Gastrocnemius medialis (tissue), 4 donors: ENCODE measurements at regions not wholly inside any gene's neighbourhood (a gene's known extent, or its start where the extent isn't known, plus 50 kb on each side); places are given as distances from the start of the nearest gene placed in this dataset.

Source experiments
- ATAC-seq, 2 donors: fragments of 150-250 bp; one replicate each; pipeline ENCODE4 v1.9.1; 2016
- DNase-seq, 2 donors: peaks; one replicate each; pipeline ENCODE4 v3.0.0-alpha.2; 2019
- H3K27ac ChIP-seq, 4 donors: fragments of 200-600 bp; sonication (generic); 1 replicate in 1 of 4; 2 replicates in 3 of 4; pipeline ENCODE4 v1.5.1; 2016 to 2018; ENCODE audit warnings: mild to moderate bottlenecking in 2 of 4, moderate library complexity in 1 of 4
- H3K27me3 ChIP-seq, 3 donors: fragments of 200-600 bp; sonication (generic) in 2 of 3; 1 replicate in 1 of 3; 2 replicates in 2 of 3; pipeline versions ENCODE4 v1.5.1 to v1.6.0; 2016 to 2019; ENCODE audit warnings: mild to moderate bottlenecking in 1 of 3, moderate library complexity in 1 of 3
- H3K36me3 ChIP-seq, 2 donors: fragments of 200-600 bp; sonication (generic) in 1 of 2; one replicate each; pipeline ENCODE4 v1.5.1; 2017 to 2018
- H3K4me1 ChIP-seq, 2 donors: fragments of 200-600 bp; sonication (generic) in 1 of 2; one replicate each; pipeline ENCODE4 v1.5.1; 2016 to 2017; ENCODE audit warnings: mild to moderate bottlenecking in 2 of 2
- H3K4me3 ChIP-seq, 4 donors: fragments of 200-600 bp; sonication (generic) in 3 of 4; 1 replicate in 1 of 4; 2 replicates in 3 of 4; pipeline ENCODE4 v1.5.1; 2016 to 2019; ENCODE audit warnings: mild to moderate bottlenecking in 2 of 4
- H3K9me3 ChIP-seq, 3 donors: fragments of 200-600 bp; sonication (generic) in 2 of 3; 1 replicate in 1 of 3; 2 replicates in 2 of 3; pipeline ENCODE4 v1.5.1; 2016 to 2019
- CTCF ChIP-seq, 5 experiments: fragments of 450-650 bp in 3 of 5; fragments of 200-600 bp in 2 of 5; sonication (generic) in 2 of 5; IDR thresholded peaks in 4 of 5; conservative IDR thresholded peaks in 1 of 5; 1 replicate in 4 of 5; 2 replicates in 1 of 5; pipeline ENCODE4 v1.5.1; 2016 to 2019; ENCODE audit warnings: antibody characterized with exemption in 5 of 5, mild to moderate bottlenecking in 3 of 5, moderate library complexity in 3 of 5
- POLR2A ChIP-seq, 2 donors: fragments of 450-650 bp; IDR thresholded peaks; one replicate each; pipeline ENCODE4 v1.6.1; 2017; ENCODE audit warnings: antibody characterized with exemption in 2 of 2, mild to moderate bottlenecking in 2 of 2, moderate library complexity in 2 of 2
- in situ Hi-C, 4 donors: fragments of 200-750 bp; cut with MboI; loops; one replicate each; pipeline versions ENCODE4 v1.15.0 to v1.8.0; 2017; ENCODE audit warnings: low sequenced_read_pairs in 4 of 4
- intact Hi-C: fragments of 100-400 bp; cut with DNase I; formaldehyde crosslinking; loops from one replicate; pipeline ENCODE4 v1.15.1; 2023; ENCODE audit warnings: low total_unique reads

GRCh38 chr10:64286533-64286932, 765.3 kb downstream of the REEP3 start:
- DNase-seq, result no peak
- Histone ChIP-seq H3K27ac (no peak overlapping the region), H3K27me3 (no peaks in the 10 kb centered on the region), H3K4me1 (no peaks in the 10 kb centered on the region), H3K9me3 (no peaks in the 10 kb centered on the region), H3K36me3 (no peaks in the 10 kb centered on the region), H3K4me3 (no peak overlapping the region)
- in situ Hi-C loops (no loop called here), intact Hi-C loops (no loop called here)
- TF ChIP-seq CTCF (IDR thresholded peaks at IDR 0.05 in 4 of 5, conservative IDR thresholded peaks at IDR 0.05 in 1 of 5), result no peak
- no peak for TF ChIP-seq POLR2A (IDR thresholded peaks at IDR 0.05)
- ATAC-seq, result no peak

GRCh38 chr10:64288404-64288803, 767.2 kb downstream of the REEP3 start:
- ATAC-seq (no peak), DNase-seq (no peak)
- Histone ChIP-seq H3K27ac (no peak overlapping the region), H3K9me3 (no peaks in the 10 kb centered on the region), H3K4me3 (no peak overlapping the region), H3K27me3 (no peaks in the 10 kb centered on the region), H3K4me1 (no peaks in the 10 kb centered on the region), H3K36me3 (no peaks in the 10 kb centered on the region)
- intact Hi-C loops (no loop called here), in situ Hi-C loops (no loop called here)
- TF ChIP-seq POLR2A (IDR thresholded peaks at IDR 0.05), result no peak
- no peak for TF ChIP-seq CTCF (IDR thresholded peaks at IDR 0.05 in 4 of 5, conservative IDR thresholded peaks at IDR 0.05 in 1 of 5)

GRCh38 chr10:64303566-64303965, 782.4 kb downstream of the REEP3 start:
- H3K36me3 ChIP-seq, result no peaks in the 10 kb centered on the region
- intact Hi-C loops, result no loop called here
- no peaks in the 10 kb centered on the region for H3K9me3 ChIP-seq
- H3K4me1 ChIP-seq, result no peaks in the 10 kb centered on the region
- TF ChIP-seq CTCF (IDR thresholded peaks at IDR 0.05 in 4 of 5, conservative IDR thresholded peaks at IDR 0.05 in 1 of 5) (no peak), POLR2A (IDR thresholded peaks at IDR 0.05) (no peak)
- in situ Hi-C loops, result no loop called here
- no peak overlapping the region for H3K27ac ChIP-seq
- DNase-seq, result no peak
- no peak overlapping the region for H3K4me3 ChIP-seq
- ATAC-seq, result no peak
- no peaks in the 10 kb centered on the region for H3K27me3 ChIP-seq

- intact Hi-C loops, result no loop called here
- no peak for DNase-seq
- Histone ChIP-seq H3K27me3 (no peaks in the 10 kb centered on the region), H3K4me1 (no peaks in the 10 kb centered on the region), H3K27ac (no peak overlapping the region), H3K36me3 (no peaks in the 10 kb centered on the region), H3K9me3 (no peaks in the 10 kb centered on the region), H3K4me3 (no peak overlapping the region)
- TF ChIP-seq CTCF (IDR thresholded peaks at IDR 0.05 in 4 of 5, conservative IDR thresholded peaks at IDR 0.05 in 1 of 5) (no peak), POLR2A (IDR thresholded peaks at IDR 0.05) (no peak)
- ATAC-seq, result no peak
- in situ Hi-C loops, result no loop called here
These were observed 785.6 kb downstream of the REEP3 start for GRCh38 chr10:64306729-64307327.

- no peaks in the 10 kb centered on the region for H3K27me3 ChIP-seq
- in situ Hi-C loops (no loop called here), intact Hi-C loops (no loop called here)
- TF ChIP-seq CTCF (IDR thresholded peaks at IDR 0.05 in 4 of 5, conservative IDR thresholded peaks at IDR 0.05 in 1 of 5) (no peak), POLR2A (IDR thresholded peaks at IDR 0.05) (no peak)
- no peaks in the 10 kb centered on the region for H3K36me3 ChIP-seq
- no peak for DNase-seq
- ATAC-seq, result no peak
- H3K4me1 ChIP-seq, result no peaks in the 10 kb centered on the region
- no peak overlapping the region for H3K4me3 ChIP-seq
- H3K9me3 ChIP-seq, result no peaks in the 10 kb centered on the region
- H3K27ac ChIP-seq, result no peak overlapping the region
These were observed 791.7 kb downstream of the REEP3 start for GRCh38 chr10:64312876-64313275.
